NB4 (cell line): ENCODE measurements at regions not wholly inside any gene's neighbourhood (a gene's known extent, or its start where the extent isn't known, plus 50 kb on each side); places are given as distances from the start of the nearest gene placed in this dataset.

Source experiments
- CTCF ChIP-seq: IDR thresholded peaks from one replicate; pipeline ENCODE4 v1.5.1; 2012; ENCODE audit warnings: low read depth, low read length
- MAX ChIP-seq: IDR thresholded peaks from 2 replicates; pipeline ENCODE4 v1.6.1; 2011; ENCODE audit warnings: low read depth, low read length
- MYC ChIP-seq: IDR thresholded peaks from 2 replicates; pipeline ENCODE4 v1.6.1; 2011; ENCODE audit warnings: low read depth, low read length
- POLR2A ChIP-seq: IDR thresholded peaks from 2 replicates; pipeline ENCODE4 v1.6.1; 2011; ENCODE audit warnings: mild to moderate bottlenecking; ENCODE audit not compliant: insufficient read length; ENCODE audit errors: extremely low read depth

GRCh38 chr7:115634633-115635032 lies 395.9 kb downstream of the TFEC start:
- TF ChIP-seq POLR2A: no peak
- TF ChIP-seq CTCF: no peak
- no peak for TF ChIP-seq MYC
- no peak for TF ChIP-seq MAX
